ENCODE measurements at regions not wholly inside any gene's neighbourhood (a gene's known extent, or its start where the extent isn't known, plus 50 kb on each side); places are given as distances from the start of the nearest gene placed in this dataset.
"Not testable (repeated sequence)": the region's sequence is repeated elsewhere in the genome, so short reads cannot be mapped to it uniquely, and the experiment has no call there.

GRCh38 chrX:104513162-104513561, 52.8 kb upstream of the IL1RAPL2 start:
- DNase-seq: no peak

- no peak for DNase-seq
Measured at GRCh38 chrX:104510801-104511200, 55.2 kb upstream of the IL1RAPL2 start.

DNA sequence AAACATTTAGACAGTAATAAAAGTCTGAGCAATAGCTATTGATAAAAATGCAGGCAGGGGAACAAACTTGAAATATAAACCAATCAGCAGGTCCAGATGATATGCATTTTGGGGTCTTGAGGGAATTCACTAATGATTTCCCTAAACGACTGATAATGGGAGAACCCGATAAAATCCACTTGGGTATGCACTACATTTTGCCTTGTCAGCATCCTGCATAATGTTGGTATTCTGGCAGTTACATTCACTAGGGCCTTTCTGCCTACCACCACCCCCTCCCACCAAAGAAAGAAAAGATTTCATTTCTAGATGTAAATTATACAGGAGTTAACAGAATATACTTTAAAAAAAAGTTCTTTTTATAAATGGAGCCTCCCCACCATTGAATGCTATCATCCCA, 63.5 kb upstream of the IL1RAPL2 start:
- DNase-seq: no peak

- DNase-seq: no peak
Measured at GRCh38 chrX:104488811-104489210, 77.2 kb upstream of the IL1RAPL2 start.

- DNase-seq: no peak
Measured at GRCh38 chrX:104486691-104487090, 79.3 kb upstream of the IL1RAPL2 start.

GRCh38 chrX:104482757-104483156, 83.2 kb upstream of the IL1RAPL2 start:
- DNase-seq: no peak

DNA sequence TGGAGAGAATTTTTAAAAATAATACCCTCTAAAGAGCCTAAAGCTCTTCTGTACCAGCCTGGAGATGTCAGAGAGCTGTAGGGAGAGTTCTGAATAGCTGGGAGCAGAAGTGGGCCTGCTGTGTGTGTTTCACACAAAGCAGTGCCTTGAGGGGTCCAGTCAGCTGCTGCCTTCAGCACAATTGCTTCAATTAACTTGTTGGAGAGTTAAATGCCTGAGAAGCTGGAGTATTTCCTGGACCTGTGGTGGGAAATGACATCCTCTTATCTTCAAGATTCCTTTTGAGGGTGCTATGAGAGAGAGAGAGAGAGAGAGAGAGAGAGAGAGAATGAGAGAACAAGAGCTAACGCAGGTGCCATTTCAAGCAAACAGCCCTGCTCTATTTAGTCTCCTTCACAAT, 96.2 kb upstream of the IL1RAPL2 start:
- no peak for DNase-seq

- no peak for DNase-seq
Measured at GRCh38 chrX:104459796-104460195, 106.2 kb upstream of the IL1RAPL2 start.

GRCh38 chrX:104457130-104457529, 108.9 kb upstream of the IL1RAPL2 start:
- not testable (repeated sequence) for DNase-seq

DNA sequence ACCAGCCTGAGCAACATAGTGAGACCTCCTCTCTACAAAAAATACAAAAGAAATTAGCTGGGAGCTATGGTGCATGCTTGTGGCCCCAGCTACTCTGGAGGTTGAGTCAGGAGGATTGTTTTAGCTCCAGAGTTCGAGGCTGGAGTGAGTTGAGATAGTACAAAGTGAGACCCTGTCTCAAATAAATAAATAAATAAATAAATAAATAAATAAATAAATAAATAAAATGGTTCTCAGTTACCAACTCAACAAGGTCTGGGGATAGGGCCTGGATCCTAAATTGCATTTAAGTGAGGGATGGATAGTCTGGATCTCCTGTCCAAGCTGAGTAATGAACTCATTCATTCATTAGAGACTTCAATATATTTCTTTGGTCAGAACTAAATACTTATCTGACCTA, 115.7 kb upstream of the IL1RAPL2 start:
- DNase-seq: no peak

DNA sequence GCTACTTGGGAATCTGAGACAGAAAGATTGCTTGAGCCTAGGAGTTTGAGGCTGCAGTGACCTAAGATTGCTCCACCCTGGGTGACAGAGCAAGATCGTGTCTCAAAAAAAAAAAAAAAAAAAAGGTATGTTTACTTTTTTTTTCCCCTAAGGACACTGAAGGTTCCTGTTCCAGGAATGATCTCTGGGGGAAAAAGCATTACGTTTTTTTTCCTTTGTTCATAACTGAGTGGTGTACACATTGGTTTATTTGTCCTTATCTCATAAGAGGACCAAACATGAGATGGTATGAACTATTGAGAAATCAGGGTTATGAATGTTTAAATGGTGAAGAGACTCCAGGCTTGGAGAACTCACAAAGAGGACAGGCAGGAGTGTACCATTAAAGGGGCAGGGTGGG, 120.4 kb upstream of the IL1RAPL2 start:
- DNase-seq: no peak

GRCh38 chrX:104435249-104435648, 130.8 kb upstream of the IL1RAPL2 start:
- DNase-seq: no peak

- DNase-seq: no peak
Measured at GRCh38 chrX:104432321-104432720, 133.7 kb upstream of the IL1RAPL2 start.

GRCh38 chrX:104430742-104431119, 135.3 kb upstream of the IL1RAPL2 start:
- no peak for DNase-seq

DNA sequence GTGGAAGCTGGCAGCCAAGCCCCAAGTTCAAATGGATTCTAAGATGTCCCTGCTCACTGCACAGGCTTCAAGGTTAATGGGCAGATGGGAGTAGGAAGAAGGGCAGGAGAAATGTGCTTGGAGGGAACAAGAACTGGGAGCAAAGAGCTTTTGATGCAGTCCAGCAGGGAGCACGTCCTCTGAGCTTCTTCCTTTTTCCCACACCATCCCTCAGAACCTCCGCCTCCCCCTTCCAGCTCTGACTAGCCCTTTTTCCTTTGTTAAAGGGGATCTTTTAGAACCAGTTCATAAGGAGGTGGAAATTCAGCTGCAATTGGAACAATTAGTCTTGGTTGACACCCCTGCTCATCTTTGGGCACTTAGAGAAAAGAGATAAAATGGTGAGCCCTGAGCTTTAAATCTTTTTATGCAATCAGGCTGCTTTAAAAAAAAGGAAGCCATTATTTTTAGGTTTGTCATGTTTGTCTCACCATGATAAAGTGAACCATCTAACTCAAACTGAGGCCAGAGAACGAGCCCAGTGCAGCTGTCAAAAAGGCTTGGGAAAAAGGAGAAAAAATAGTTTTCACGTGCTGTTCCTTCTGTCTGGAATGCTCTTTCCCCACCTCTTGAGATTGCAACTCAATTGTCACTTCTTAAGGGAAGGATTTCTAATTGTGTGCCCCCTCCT, 135.8 kb upstream of the IL1RAPL2 start:
- no peak for DNase-seq

GRCh38 chrX:104428231-104428630, 137.8 kb upstream of the IL1RAPL2 start:
- DNase-seq: no peak

- DNase-seq: no peak
Measured at GRCh38 chrX:104427693-104428092, 138.3 kb upstream of the IL1RAPL2 start.

DNA sequence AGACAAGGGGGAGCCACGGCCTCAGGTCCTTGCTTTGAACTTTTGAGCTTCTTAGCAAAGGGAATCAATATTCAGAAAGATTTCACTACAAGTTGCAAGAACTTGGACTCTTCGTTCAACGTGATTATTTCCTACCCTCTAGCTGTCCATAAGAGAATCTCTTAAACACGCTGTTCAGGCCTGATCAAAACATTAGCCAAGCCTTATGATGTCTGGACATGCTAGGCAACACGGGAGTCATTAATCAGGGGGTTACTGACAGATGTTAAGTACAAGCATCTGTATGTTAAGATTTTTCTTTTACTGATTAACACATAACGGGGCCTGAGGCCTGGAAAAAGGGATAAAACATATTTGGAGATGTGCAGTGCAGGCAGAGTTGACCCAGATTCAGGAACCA, 138.9 kb upstream of the IL1RAPL2 start:
- DNase-seq: no peak

GRCh38 chrX:104420907-104421306, 145.1 kb upstream of the IL1RAPL2 start:
- DNase-seq: no peak

GRCh38 chrX:104419926-104420325, 146.1 kb upstream of the IL1RAPL2 start:
- DNase-seq: no peak

DNA sequence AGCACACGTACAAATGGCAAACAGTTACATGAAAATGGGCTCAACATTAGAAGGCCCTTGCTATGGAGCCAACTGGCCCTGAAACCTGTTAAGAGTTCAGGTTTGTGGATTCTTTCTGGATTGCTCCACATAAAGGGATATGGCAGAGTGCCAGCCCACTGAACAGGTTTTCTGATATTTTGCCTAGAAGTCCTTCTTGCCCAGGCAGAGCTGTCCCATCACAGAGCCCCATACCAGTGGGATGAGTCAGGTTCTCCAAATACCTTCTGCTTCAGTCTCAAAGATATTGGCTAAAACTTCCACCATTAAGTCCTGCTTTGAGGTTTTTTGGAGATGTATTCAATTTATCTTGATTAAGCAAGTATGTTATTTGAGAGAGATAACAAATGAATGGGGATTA, 146.8 kb upstream of the IL1RAPL2 start:
- DNase-seq: no peak

- DNase-seq: no peak
Measured at GRCh38 chrX:104411800-104412199, 154.2 kb upstream of the IL1RAPL2 start.

GRCh38 chrX:104400387-104400786, 145.7 kb upstream of the ESX1 start:
- no peak for DNase-seq

- DNase-seq: no peak
Measured at GRCh38 chrX:104392350-104392749, 137.6 kb upstream of the ESX1 start.

DNA sequence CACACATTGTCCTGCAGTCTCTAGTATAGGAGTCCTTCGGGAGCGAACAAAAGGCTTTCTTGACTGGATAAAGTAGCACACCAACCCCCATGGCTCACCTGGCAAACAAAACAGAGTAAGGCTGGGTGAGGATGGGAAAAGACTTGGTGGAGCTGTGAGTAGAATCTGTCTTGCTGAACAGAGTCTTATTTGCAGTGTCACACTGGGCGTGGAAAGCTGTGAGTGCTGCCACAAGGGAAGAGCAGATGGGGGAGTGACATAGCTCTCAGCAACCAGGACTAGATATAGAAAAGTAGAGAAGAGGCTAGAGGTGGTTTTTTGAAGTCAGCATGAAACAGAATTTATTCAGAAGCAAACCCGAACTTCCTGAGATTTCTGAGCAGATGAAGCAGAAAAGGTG, 137.2 kb upstream of the ESX1 start:
- DNase-seq: no peak

GRCh38 chrX:104376937-104377336, 122.2 kb upstream of the ESX1 start:
- DNase-seq: no peak

Data from stimulated activated CD4-positive, alpha-beta T cell treated with anti-CD3 and anti-CD28 coated beads, Interleukin-15, amount 100 ng/mL, for 24 hours (primary cell).